ENCODE measurements at regions not wholly inside any gene's neighbourhood (a gene's known extent, or its start where the extent isn't known, plus 50 kb on each side); places are given as distances from the start of the nearest gene placed in this dataset.

- Histone ChIP-seq H3K9ac (ENCODE audit: low read depth in 1 of 2, low read length in 2 of 2) (no peak overlapping the region), H3K4me3 (ENCODE audit: low read length in 2 of 2) (no peak overlapping the region), H3K27ac (ENCODE audit: low read depth in 2 of 2, low read length in 2 of 2) (no peak overlapping the region), H3K9me3 (ENCODE audit: control insufficient read depth in 2 of 2, low read length in 2 of 2) (no peaks in the 10 kb centered on the region), H3K27me3 (ENCODE audit: control insufficient read depth in 2 of 2, insufficient read depth in 2 of 2, low read length in 2 of 2) (no peaks in the 10 kb centered on the region), H3K36me3 (ENCODE audit: control insufficient read depth in 2 of 2, insufficient read depth in 2 of 2, low read length in 2 of 2) (no peaks in the 10 kb centered on the region), H3K4me1 (ENCODE audit: control insufficient read depth in 2 of 2, insufficient read depth in 2 of 2, low read length in 2 of 2) (no peaks in the 10 kb centered on the region)
These were observed 1196.7 kb downstream of the RAPGEF2 start for GRCh38 chr4:160299608-160300007.

GRCh38 chr4:160316036-160316435 lies 1213.2 kb downstream of the RAPGEF2 start:
- Histone ChIP-seq H3K27me3 (ENCODE audit: control insufficient read depth in 2 of 2, insufficient read depth in 2 of 2, low read length in 2 of 2) (no peaks in the 10 kb centered on the region), H3K9ac (ENCODE audit: low read depth in 1 of 2, low read length in 2 of 2) (no peak overlapping the region), H3K27ac (ENCODE audit: low read depth in 2 of 2, low read length in 2 of 2) (no peak overlapping the region), H3K4me3 (ENCODE audit: low read length in 2 of 2) (no peak overlapping the region), H3K9me3 (ENCODE audit: control insufficient read depth in 2 of 2, low read length in 2 of 2) (no peaks in the 10 kb centered on the region), H3K36me3 (ENCODE audit: control insufficient read depth in 2 of 2, insufficient read depth in 2 of 2, low read length in 2 of 2) (no peaks in the 10 kb centered on the region), H3K4me1 (ENCODE audit: control insufficient read depth in 2 of 2, insufficient read depth in 2 of 2, low read length in 2 of 2) (no peaks in the 10 kb centered on the region)

GRCh38 chr4:160318567-160319220 lies 1215.8 kb downstream of the RAPGEF2 start:
- Histone ChIP-seq H3K27ac (ENCODE audit: low read depth in 2 of 2, low read length in 2 of 2) (no peak overlapping the region), H3K9me3 (ENCODE audit: control insufficient read depth in 2 of 2, low read length in 2 of 2) (no peaks in the 10 kb centered on the region), H3K36me3 (ENCODE audit: control insufficient read depth in 2 of 2, insufficient read depth in 2 of 2, low read length in 2 of 2) (no peaks in the 10 kb centered on the region), H3K9ac (ENCODE audit: low read depth in 1 of 2, low read length in 2 of 2) (no peak overlapping the region), H3K4me1 (ENCODE audit: control insufficient read depth in 2 of 2, insufficient read depth in 2 of 2, low read length in 2 of 2) (no peaks in the 10 kb centered on the region), H3K27me3 (ENCODE audit: control insufficient read depth in 2 of 2, insufficient read depth in 2 of 2, low read length in 2 of 2) (no peaks in the 10 kb centered on the region), H3K4me3 (ENCODE audit: low read length in 2 of 2) (no peak overlapping the region)

GRCh38 chr4:160319221-160319867 lies 1216.5 kb downstream of the RAPGEF2 start:
- Histone ChIP-seq H3K27me3 (ENCODE audit: control insufficient read depth in 2 of 2, insufficient read depth in 2 of 2, low read length in 2 of 2) (no peaks in the 10 kb centered on the region), H3K36me3 (ENCODE audit: control insufficient read depth in 2 of 2, insufficient read depth in 2 of 2, low read length in 2 of 2) (no peaks in the 10 kb centered on the region), H3K27ac (ENCODE audit: low read depth in 2 of 2, low read length in 2 of 2) (no peak overlapping the region), H3K4me1 (ENCODE audit: control insufficient read depth in 2 of 2, insufficient read depth in 2 of 2, low read length in 2 of 2) (no peaks in the 10 kb centered on the region), H3K4me3 (ENCODE audit: low read length in 2 of 2) (no peak overlapping the region), H3K9ac (ENCODE audit: low read depth in 1 of 2, low read length in 2 of 2) (no peak overlapping the region), H3K9me3 (ENCODE audit: control insufficient read depth in 2 of 2, low read length in 2 of 2) (no peaks in the 10 kb centered on the region)

GRCh38 chr4:160319868-160320260 lies 1217.0 kb downstream of the RAPGEF2 start:
- Histone ChIP-seq H3K27me3 (ENCODE audit: control insufficient read depth in 2 of 2, insufficient read depth in 2 of 2, low read length in 2 of 2) (no peaks in the 10 kb centered on the region), H3K4me3 (ENCODE audit: low read length in 2 of 2) (no peak overlapping the region), H3K9ac (ENCODE audit: low read depth in 1 of 2, low read length in 2 of 2) (no peak overlapping the region), H3K36me3 (ENCODE audit: control insufficient read depth in 2 of 2, insufficient read depth in 2 of 2, low read length in 2 of 2) (no peaks in the 10 kb centered on the region), H3K9me3 (ENCODE audit: control insufficient read depth in 2 of 2, low read length in 2 of 2) (no peaks in the 10 kb centered on the region), H3K27ac (ENCODE audit: low read depth in 2 of 2, low read length in 2 of 2) (no peak overlapping the region), H3K4me1 (ENCODE audit: control insufficient read depth in 2 of 2, insufficient read depth in 2 of 2, low read length in 2 of 2) (no peaks in the 10 kb centered on the region)

- Histone ChIP-seq H3K9me3 (ENCODE audit: control insufficient read depth in 2 of 2, low read length in 2 of 2) (no peaks in the 10 kb centered on the region), H3K9ac (ENCODE audit: low read depth in 1 of 2, low read length in 2 of 2) (no peak overlapping the region), H3K36me3 (ENCODE audit: control insufficient read depth in 2 of 2, insufficient read depth in 2 of 2, low read length in 2 of 2) (no peaks in the 10 kb centered on the region), H3K4me3 (ENCODE audit: low read length in 2 of 2) (no peak overlapping the region), H3K4me1 (ENCODE audit: control insufficient read depth in 2 of 2, insufficient read depth in 2 of 2, low read length in 2 of 2) (no peaks in the 10 kb centered on the region), H3K27me3 (ENCODE audit: control insufficient read depth in 2 of 2, insufficient read depth in 2 of 2, low read length in 2 of 2) (no peaks in the 10 kb centered on the region), H3K27ac (ENCODE audit: low read depth in 2 of 2, low read length in 2 of 2) (no peak overlapping the region)
These were observed 1223.2 kb downstream of the RAPGEF2 start for GRCh38 chr4:160326110-160326509.

GRCh38 chr4:160347197-160347596 lies 1244.3 kb downstream of the RAPGEF2 start:
- no peaks in the 10 kb centered on the region for H3K4me1 ChIP-seq (ENCODE audit: control insufficient read depth in 2 of 2, insufficient read depth in 2 of 2, low read length in 2 of 2)
- H3K36me3 ChIP-seq (ENCODE audit: control insufficient read depth in 2 of 2, insufficient read depth in 2 of 2, low read length in 2 of 2): no peaks in the 10 kb centered on the region
- H3K9me3 ChIP-seq (ENCODE audit: control insufficient read depth in 2 of 2, low read length in 2 of 2): no peaks in the 10 kb centered on the region
- no peaks in the 10 kb centered on the region for H3K27me3 ChIP-seq (ENCODE audit: control insufficient read depth in 2 of 2, insufficient read depth in 2 of 2, low read length in 2 of 2)
- no peak overlapping the region for H3K9ac ChIP-seq (ENCODE audit: low read depth in 1 of 2, low read length in 2 of 2)
- H3K4me3 ChIP-seq (ENCODE audit: low read length in 2 of 2): no peak overlapping the region
- H3K27ac ChIP-seq (ENCODE audit: low read depth in 2 of 2, low read length in 2 of 2): no peak overlapping the region

GRCh38 chr4:160350944-160351343 lies 1248.1 kb downstream of the RAPGEF2 start:
- no peaks in the 10 kb centered on the region for H3K4me1 ChIP-seq (ENCODE audit: control insufficient read depth in 2 of 2, insufficient read depth in 2 of 2, low read length in 2 of 2)

GRCh38 chr4:160352637-160353036 lies 1249.8 kb downstream of the RAPGEF2 start:
- Histone ChIP-seq H3K9ac (ENCODE audit: low read depth in 1 of 2, low read length in 2 of 2) (no peak overlapping the region), H3K4me1 (ENCODE audit: control insufficient read depth in 2 of 2, insufficient read depth in 2 of 2, low read length in 2 of 2) (no peaks in the 10 kb centered on the region), H3K27ac (ENCODE audit: low read depth in 2 of 2, low read length in 2 of 2) (no peak overlapping the region), H3K9me3 (ENCODE audit: control insufficient read depth in 2 of 2, low read length in 2 of 2) (no peaks in the 10 kb centered on the region), H3K4me3 (ENCODE audit: low read length in 2 of 2) (no peak overlapping the region), H3K36me3 (ENCODE audit: control insufficient read depth in 2 of 2, insufficient read depth in 2 of 2, low read length in 2 of 2) (no peaks in the 10 kb centered on the region), H3K27me3 (ENCODE audit: control insufficient read depth in 2 of 2, insufficient read depth in 2 of 2, low read length in 2 of 2) (no peaks in the 10 kb centered on the region)

More at GRCh38 chr4:160350944-160351343, 1248.1 kb downstream of the RAPGEF2 start:
- Histone ChIP-seq H3K27ac (ENCODE audit: low read depth in 2 of 2, low read length in 2 of 2) (no peak overlapping the region), H3K9ac (ENCODE audit: low read depth in 1 of 2, low read length in 2 of 2) (no peak overlapping the region), H3K9me3 (ENCODE audit: control insufficient read depth in 2 of 2, low read length in 2 of 2) (no peaks in the 10 kb centered on the region), H3K27me3 (ENCODE audit: control insufficient read depth in 2 of 2, insufficient read depth in 2 of 2, low read length in 2 of 2) (no peaks in the 10 kb centered on the region), H3K36me3 (ENCODE audit: control insufficient read depth in 2 of 2, insufficient read depth in 2 of 2, low read length in 2 of 2) (no peaks in the 10 kb centered on the region), H3K4me3 (ENCODE audit: low read length in 2 of 2) (no peak overlapping the region)

- H3K9me3 ChIP-seq (ENCODE audit: control insufficient read depth in 2 of 2, low read length in 2 of 2): no peaks in the 10 kb centered on the region
- H3K4me3 ChIP-seq (ENCODE audit: low read length in 2 of 2): no peak overlapping the region
- no peak overlapping the region for H3K27ac ChIP-seq (ENCODE audit: low read depth in 2 of 2, low read length in 2 of 2)
- H3K27me3 ChIP-seq (ENCODE audit: control insufficient read depth in 2 of 2, insufficient read depth in 2 of 2, low read length in 2 of 2): no peaks in the 10 kb centered on the region
- H3K36me3 ChIP-seq (ENCODE audit: control insufficient read depth in 2 of 2, insufficient read depth in 2 of 2, low read length in 2 of 2): no peaks in the 10 kb centered on the region
- no peak overlapping the region for H3K9ac ChIP-seq (ENCODE audit: low read depth in 1 of 2, low read length in 2 of 2)
- H3K4me1 ChIP-seq (ENCODE audit: control insufficient read depth in 2 of 2, insufficient read depth in 2 of 2, low read length in 2 of 2): no peaks in the 10 kb centered on the region
These were observed 1250.7 kb downstream of the RAPGEF2 start for GRCh38 chr4:160353548-160353947.

Data from mucosa of rectum (tissue), 2 donors.